ENCODE measurements at regions not wholly inside any gene's neighbourhood (a gene's known extent, or its start where the extent isn't known, plus 50 kb on each side); places are given as distances from the start of the nearest gene placed in this dataset.

DNA sequence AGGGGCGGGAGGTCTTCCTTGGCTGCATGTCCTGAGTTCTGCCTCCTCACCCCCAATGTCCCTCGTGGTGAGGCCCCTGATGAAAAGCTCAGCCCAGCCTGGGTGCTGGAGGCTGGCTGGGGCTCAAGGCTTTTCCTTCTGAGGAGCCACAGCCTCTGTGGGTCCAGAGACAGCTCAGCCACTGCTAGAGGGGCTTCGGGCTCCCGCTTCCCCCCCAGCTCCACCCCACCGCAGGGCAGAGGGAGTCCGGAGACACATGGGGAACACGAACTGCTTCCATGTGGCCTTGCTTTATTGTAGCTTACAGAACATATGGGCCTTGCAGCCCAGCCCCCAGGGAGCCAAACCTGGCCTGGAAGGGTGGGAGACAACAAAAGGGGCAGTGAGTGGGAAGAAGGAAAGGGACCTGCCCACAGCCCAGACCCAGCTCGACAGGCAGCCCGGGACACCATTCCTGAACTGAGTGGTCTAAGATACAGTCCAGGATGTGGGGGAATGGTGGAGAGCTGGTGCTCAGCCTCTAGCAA lies 89.9 kb upstream of the NKX1-1 start:
- no peak for DNase-seq (ENCODE audit: low read depth in 2 of 2)

GRCh38 chr4:1495416-1496115 lies 89.3 kb upstream of the NKX1-1 start:
- DNase-seq (ENCODE audit: low read depth in 2 of 2), result no peak

DNA sequence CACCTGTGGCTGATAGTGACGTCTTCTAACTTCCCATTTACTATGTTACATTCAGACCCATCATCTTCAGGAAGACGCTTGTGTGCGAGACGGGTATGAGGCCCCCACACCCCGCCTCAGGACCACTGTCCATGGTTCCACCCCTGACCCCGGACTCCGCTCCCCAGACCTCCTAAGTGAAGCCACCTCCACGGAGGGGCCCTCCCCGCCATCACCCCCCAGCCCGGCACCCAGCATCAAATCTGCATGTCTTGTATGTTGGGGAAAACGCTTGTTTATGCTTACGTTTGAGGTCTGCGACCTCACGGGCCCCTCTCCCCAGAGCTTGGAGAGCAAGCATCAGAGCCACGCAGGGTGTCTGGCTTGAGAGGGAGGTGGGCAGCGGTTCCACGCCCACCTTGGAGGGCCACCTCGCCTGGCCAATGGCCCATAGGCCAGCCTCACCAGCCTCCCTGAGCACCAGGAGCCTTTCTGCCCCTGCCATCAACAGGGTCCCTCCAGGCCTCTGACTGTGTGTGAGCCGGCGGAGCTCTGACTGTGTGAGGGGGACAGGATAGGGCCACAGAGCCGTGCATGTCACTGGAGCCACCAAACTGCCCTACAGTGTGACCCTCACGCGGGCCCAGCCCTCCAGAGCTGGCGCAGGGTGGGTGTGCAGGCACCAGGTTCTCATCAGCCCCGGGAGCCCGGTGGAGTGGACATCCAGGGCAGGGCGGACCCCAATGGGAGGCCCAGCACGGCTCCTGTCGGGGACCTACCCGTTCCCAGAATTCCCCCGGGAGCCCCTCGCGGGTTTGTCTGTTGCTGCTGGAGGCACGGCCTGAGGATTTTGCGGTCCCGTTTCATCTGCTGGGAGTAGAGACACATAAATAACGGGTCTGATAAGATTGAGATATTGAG lies 88.4 kb upstream of the NKX1-1 start:
- DNase-seq (ENCODE audit: low read depth in 2 of 2), result no peak

- DNase-seq (ENCODE audit: low read depth in 2 of 2), result no peak
Measured at GRCh38 chr4:1493540-1494287, 87.5 kb upstream of the NKX1-1 start.

GRCh38 chr4:1492651-1493539 lies 86.7 kb upstream of the NKX1-1 start:
- DNase-seq (ENCODE audit: low read depth in 2 of 2), result no peak

DNA sequence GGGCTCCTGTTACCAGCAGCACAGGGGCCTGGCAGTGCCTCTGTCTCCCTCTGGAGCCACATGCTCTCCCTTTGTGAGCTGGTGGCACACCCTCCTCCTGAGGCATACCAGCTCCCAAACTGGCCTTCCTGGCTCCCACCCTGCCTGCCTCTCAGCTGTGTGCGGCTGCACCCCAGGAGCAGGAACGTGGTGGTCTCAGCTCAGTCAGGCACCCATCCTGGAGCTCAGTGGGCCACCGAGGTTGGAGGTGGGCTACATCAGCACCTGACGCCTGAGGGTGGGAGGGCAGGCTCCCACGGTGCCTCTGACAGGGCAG lies 85.9 kb upstream of the NKX1-1 start:
- no peak for DNase-seq (ENCODE audit: low read depth in 2 of 2)

DNA sequence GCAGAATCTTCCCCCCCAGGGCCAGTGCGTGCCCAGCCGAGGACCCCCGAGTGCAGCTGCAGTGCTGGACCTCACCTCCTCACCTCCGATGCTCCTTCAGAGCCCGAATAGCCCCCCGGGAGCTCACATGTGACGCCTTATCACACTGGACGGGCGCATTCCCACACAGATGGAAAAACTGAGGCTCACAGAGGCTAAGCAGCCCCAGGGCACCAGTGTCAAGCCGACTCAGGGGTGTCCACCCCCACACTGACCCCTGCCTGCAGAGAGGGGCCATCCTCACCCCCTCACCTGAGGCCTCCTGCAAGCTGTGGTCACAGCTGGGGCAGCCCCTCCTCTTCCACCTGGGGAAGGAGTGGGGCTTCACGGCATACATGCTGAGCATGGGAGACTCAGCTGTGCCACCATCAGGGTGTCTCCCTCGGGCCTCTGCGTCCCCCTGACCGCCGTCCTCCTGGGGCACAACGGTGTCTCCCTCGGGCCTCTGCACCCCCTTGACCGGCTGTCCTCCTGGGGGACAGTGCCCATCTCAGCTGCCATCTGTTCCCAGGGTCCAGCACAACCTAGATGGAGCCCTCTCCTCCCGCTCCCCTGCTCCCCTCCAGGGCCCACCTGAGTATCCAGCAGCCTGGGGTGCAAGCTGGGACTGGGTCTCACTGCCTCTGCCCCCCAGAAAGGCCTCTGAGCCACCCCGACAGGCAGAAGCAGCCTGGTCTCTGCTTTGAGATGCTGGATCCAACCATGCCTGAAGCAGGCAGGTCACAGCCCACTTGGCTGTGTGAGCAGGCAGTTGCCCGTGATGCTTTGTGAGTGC lies 85.3 kb upstream of the NKX1-1 start:
- no peak for DNase-seq (ENCODE audit: low read depth in 2 of 2)

DNA sequence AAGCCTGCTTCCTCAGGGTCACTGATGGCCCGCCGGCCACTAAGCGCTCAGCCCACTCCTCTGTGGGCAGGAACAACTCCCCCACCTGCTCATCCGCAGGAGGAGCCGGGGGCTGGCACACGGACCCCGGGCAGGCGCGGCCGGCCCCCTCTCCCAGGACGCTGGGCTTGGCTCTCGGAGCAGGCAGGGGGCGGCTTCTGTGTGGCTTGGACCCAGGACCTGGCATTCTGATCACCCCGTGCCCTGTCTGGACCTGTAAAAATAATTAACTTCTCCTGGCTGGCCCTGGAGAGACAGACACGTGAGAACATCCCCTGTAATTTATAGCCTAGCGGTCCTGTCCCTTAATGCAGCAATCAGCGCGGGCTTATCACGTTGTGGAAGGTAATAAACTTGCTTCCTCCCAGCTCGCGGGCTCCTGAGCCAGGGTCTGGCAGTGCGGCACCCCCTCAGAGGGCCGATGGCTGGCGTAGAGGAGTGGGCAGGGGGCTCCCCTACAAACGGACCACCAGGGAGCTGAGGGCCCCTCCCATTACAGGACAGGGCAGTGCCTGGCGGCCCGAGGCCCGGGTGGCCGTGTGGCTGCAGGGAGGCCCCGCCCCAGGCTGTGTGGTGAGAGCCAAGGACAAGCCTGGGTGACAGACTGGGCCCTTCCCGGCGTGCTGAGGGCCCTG lies 84.5 kb upstream of the NKX1-1 start:
- no peak for DNase-seq (ENCODE audit: low read depth in 2 of 2)

- no peak for DNase-seq (ENCODE audit: low read depth in 2 of 2)
Measured at GRCh38 chr4:1490011-1490653, 83.9 kb upstream of the NKX1-1 start.

DNA sequence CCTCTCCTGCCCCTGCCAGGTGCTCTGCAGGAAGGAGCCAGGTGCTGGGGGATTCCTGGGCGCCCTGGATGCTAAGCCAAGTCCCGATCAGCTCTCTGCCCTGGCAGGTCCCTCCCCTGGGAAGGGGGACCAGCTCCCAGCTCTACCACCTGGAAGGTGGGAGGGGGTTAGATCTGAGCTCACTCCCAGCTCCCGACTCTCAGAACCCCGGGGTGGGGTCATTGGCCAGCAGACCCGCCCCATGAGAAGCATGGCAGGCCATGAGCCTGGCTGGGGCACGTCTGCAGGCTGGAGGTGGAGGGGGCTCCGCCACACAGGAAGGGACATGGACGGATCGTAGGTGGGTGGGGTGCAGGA lies 83.4 kb upstream of the NKX1-1 start:
- no peak for DNase-seq (ENCODE audit: low read depth in 2 of 2)

DNA sequence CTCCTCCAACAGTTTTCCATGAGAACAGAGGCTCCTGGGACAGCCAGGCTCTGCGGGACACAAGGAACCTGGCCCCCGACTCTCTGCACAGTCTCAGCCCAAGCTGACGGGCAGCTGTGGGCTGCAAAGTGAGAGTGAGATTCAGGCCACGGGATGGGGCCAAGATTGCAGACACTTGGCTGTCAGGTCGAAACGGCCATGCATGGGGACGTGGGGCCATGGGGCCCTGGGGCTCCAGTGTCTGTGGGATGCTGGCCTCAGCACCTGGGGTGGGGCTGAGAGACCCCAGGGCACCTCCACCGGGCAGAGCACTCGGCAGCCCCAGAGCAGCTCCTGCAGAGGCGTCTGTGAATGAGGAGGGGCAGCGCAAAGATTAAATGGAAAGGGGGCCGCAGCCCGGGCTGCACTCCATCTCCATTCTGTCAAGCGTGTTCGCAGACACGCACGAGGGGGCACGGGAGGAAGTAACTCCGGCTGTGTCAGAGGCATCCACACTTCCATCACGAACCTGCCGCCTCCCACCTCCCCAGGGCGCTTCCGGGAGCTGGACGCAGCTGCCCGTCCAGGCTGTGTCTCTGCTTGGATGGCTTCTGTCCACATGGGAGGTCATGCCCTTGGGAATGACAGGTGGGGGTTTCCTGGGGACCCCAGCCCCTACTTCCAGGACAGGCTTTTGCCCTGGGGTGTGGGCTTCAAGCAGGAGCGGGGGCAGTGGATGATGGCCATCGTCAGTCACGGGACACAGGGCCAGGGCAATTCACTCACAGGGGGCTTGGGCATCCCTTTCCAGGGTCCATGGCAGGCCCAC lies 82.8 kb upstream of the NKX1-1 start:
- no peak for DNase-seq (ENCODE audit: low read depth in 2 of 2)

GRCh38 chr4:1488357-1488756 lies 82.1 kb upstream of the NKX1-1 start:
- no peak for DNase-seq (ENCODE audit: low read depth in 2 of 2)

- DNase-seq (ENCODE audit: low read depth in 2 of 2), result no peak
Measured at GRCh38 chr4:1487761-1488160, 81.5 kb upstream of the NKX1-1 start.

DNA sequence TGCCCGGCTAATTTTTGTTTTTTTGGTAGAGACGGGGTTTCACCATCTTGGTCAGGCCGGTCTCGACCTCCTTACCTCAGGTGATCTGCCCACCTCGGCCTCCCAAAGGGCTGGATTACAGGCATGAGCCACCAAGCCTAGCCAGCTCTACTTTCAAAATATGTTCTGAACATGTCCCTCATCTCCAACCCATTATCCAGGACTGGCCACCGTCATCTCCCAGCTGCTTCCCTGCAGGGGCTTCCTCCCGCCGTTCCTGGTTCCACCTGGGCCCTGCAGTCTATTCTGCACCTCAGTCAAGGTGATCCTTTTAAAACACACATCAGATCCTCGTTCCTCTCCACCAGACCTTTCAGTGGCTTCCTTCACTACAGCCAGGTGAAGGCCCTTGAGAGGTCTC lies 80.9 kb upstream of the NKX1-1 start:
- no peak for DNase-seq (ENCODE audit: low read depth in 2 of 2)

GRCh38 chr4:1485280-1485679 lies 79.0 kb upstream of the NKX1-1 start:
- no peak for DNase-seq (ENCODE audit: low read depth in 2 of 2)

DNA sequence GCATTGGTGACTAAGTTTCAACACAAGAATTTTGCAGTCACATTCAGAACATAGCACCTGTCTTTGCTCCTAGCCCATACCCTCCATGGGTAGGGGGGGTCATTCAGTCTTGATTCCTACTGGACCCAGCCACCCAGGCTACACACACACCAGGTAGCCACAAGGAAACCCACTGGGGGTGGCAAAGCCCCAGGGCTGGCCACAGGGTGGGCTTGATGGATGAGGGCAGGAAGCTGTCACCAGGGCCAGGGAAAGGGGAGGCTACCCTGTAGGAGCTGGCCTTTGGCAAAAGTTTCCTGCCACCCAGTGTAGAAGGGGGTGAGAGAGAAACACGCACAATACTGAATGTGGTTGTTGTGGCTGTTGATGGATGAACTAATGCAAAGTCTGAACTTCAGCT lies 74.5 kb upstream of the NKX1-1 start:
- DNase-seq (ENCODE audit: low read depth in 2 of 2), result no peak

DNA sequence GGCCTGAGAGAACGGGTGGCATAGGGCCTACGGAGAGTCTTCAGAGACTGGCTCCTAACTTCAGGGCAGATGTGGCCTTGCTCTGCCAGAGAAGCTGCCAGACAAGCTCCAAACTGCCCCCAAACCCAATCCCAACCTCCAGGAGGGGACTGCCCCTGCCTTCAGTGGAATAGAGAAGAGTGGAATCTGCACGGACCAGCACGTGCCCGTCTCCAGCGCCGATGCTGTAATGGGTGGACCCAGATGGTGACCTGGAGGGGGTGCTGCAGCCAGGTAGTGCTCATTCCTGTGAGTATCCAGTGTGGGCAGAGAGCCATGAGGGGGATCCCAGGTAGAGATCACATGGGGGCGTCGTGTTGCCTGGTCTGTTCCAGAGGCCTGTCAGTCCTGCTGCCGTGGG lies 73.2 kb upstream of the NKX1-1 start:
- no peak for DNase-seq (ENCODE audit: low read depth in 2 of 2)

GRCh38 chr4:1478766-1479355 lies 72.6 kb upstream of the NKX1-1 start:
- no peak for DNase-seq (ENCODE audit: low read depth in 2 of 2)

Data from stimulated activated CD8-positive, alpha-beta memory T cell treated with anti-CD3 and anti-CD28 coated beads, Interleukin-15, amount 100 ng/mL, for 4 hours (primary cell).